Endothelial cell (in vitro differentiated cells): ENCODE measurements at regions not wholly inside any gene's neighbourhood (a gene's known extent, or its start where the extent isn't known, plus 50 kb on each side); places are given as distances from the start of the nearest gene placed in this dataset.

Source experiments
- DNase-seq: peaks from one replicate; pipeline ENCODE4 v3.0.0; 2021; ENCODE audit warnings: low spot score
- H3K27ac Mint-ChIP-seq: one replicate; pipeline ENCODE4 v1.8.0; 2021; ENCODE audit warnings: mixed read lengths, inconsistent platforms; ENCODE audit not compliant: unreplicated experiment
- H3K27me3 Mint-ChIP-seq: one replicate; pipeline ENCODE4 v1.8.0; 2021; ENCODE audit warnings: mild to moderate bottlenecking, moderate library complexity, mixed read lengths, inconsistent platforms; ENCODE audit not compliant: unreplicated experiment
- H3K36me3 Mint-ChIP-seq: one replicate; pipeline ENCODE4 v1.8.0; 2021; ENCODE audit warnings: mild to moderate bottlenecking, low read depth, mixed read lengths, inconsistent platforms; ENCODE audit not compliant: unreplicated experiment
- H3K4me1 Mint-ChIP-seq: one replicate; pipeline ENCODE4 v1.8.0; 2021; ENCODE audit warnings: mild to moderate bottlenecking, mixed read lengths, inconsistent platforms; ENCODE audit not compliant: unreplicated experiment
- H3K4me3 Mint-ChIP-seq: one replicate; pipeline ENCODE4 v1.8.0; 2021; ENCODE audit warnings: mild to moderate bottlenecking, mixed read lengths, inconsistent platforms; ENCODE audit not compliant: unreplicated experiment
- H3K9me3 Mint-ChIP-seq: one replicate; pipeline ENCODE4 v1.8.0; 2021; ENCODE audit warnings: mixed read lengths, inconsistent platforms; ENCODE audit not compliant: unreplicated experiment
- TF ChIP-seq, protein P1 (sequence below): fragments of 200-600 bp; sonication (generic); IDR thresholded peaks from one replicate; pipeline ENCODE4 v1.5.0; 2021; ENCODE audit warnings: antibody characterized with exemption; ENCODE audit not compliant: unreplicated experiment

DNA sequence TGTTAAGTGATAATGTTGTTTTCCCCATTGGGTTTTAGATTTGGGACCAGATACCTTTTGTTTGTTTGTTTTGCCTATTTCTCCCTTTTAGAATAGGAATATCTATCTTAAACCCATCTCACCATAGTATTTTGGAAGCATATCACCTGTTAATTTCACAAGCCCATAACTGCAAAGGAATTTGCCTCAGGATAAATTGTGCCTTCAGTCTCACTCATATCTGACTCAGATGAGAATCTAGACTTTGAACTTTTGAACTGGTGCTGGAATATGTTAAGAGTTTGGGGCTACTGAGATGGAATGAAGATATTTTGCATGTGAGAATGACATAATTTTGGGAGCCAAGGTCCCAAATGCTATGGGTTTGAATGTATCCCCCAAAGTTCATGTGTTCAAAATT, 607.4 kb downstream of the HACE1 start:
- Mint-ChIP-seq H3K4me3 (no peak overlapping the region), H3K4me1 (no peaks in the 10 kb centered on the region), H3K27me3 (no peaks in the 10 kb centered on the region), H3K36me3 (no peaks in the 10 kb centered on the region), H3K9me3 (no peaks in the 10 kb centered on the region), H3K27ac (no peak overlapping the region)
- TF ChIP-seq, protein P1, sequence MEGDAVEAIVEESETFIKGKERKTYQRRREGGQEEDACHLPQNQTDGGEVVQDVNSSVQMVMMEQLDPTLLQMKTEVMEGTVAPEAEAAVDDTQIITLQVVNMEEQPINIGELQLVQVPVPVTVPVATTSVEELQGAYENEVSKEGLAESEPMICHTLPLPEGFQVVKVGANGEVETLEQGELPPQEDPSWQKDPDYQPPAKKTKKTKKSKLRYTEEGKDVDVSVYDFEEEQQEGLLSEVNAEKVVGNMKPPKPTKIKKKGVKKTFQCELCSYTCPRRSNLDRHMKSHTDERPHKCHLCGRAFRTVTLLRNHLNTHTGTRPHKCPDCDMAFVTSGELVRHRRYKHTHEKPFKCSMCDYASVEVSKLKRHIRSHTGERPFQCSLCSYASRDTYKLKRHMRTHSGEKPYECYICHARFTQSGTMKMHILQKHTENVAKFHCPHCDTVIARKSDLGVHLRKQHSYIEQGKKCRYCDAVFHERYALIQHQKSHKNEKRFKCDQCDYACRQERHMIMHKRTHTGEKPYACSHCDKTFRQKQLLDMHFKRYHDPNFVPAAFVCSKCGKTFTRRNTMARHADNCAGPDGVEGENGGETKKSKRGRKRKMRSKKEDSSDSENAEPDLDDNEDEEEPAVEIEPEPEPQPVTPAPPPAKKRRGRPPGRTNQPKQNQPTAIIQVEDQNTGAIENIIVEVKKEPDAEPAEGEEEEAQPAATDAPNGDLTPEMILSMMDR: no peak
- DNase-seq: no peak

DNA sequence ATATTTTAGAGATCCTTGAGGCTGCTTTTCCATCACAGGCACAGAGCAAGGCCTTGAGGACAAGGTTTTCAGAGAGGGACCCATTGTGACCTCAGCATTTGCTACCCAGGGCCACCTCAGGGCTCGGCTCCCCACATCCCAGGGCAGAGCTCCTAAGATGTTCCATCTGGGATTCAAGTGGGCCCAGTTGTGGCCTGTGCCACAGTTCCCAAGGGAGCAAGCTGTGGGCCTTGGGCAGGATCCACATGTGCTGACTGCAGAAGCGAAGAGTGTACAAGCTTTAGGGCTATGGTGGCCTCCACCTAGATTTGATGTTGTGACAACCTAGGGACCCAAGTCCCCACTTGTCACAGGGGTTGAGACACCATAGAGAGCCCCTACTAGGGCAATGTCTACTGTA, 608.1 kb downstream of the HACE1 start:
- H3K27ac Mint-ChIP-seq: no peak overlapping the region
- no peaks in the 10 kb centered on the region for H3K4me1 Mint-ChIP-seq
- DNase-seq: no peak
- peaks cover 1% of the 10 kb centered on the region for H3K27me3 Mint-ChIP-seq
- TF ChIP-seq, protein P1: no peak
- H3K9me3 Mint-ChIP-seq: no peaks in the 10 kb centered on the region
- H3K36me3 Mint-ChIP-seq: no peaks in the 10 kb centered on the region
- H3K4me3 Mint-ChIP-seq: no peak overlapping the region

DNA sequence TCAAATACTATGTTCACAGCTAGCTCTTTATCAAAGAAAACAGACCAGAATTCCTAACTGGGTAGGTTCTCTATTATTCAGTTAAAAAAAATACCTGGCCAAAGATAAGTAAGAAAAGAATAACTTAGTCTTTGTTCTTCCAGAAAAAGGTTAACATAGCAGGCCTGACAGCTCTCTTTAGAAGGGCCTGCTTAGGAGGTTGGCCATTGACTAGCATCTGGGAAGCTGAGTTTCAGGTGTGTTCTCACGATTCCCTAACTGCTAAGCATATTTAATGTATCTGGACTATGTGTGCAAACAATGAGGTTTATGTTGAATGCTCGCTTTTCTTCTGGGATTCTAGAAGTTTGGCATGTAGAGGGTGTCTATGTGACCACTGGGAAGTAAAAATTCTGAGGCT, 618.9 kb downstream of the HACE1 start:
- no peaks in the 10 kb centered on the region for H3K9me3 Mint-ChIP-seq
- H3K27me3 Mint-ChIP-seq: no peaks in the 10 kb centered on the region
- DNase-seq: no peak
- H3K4me3 Mint-ChIP-seq: no peak overlapping the region
- TF ChIP-seq, protein P1: no peak
- H3K36me3 Mint-ChIP-seq: no peaks in the 10 kb centered on the region
- H3K4me1 Mint-ChIP-seq: no peaks in the 10 kb centered on the region
- H3K27ac Mint-ChIP-seq: no peak overlapping the region

DNA sequence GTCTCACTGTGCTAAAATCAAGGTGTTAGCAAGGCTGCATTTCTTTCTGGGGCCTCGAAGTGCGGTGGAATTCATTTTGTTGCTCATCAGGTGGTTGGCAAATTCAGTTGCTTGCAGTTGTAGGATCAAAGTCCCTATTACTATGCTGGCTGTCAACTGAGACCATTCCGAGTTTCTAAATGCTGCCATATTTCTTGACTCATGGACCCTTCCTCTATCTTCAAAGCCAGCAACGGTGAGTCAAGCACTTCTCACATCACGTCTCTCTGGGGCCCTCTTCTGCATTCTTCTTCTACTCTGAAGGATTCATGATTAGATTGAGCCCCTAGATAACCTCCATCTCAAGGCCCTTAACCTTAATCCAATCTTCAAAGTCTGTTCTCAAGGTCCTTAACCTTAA, 619.7 kb downstream of the HACE1 start:
- H3K4me3 Mint-ChIP-seq: no peak overlapping the region
- no peaks in the 10 kb centered on the region for H3K4me1 Mint-ChIP-seq
- no peak overlapping the region for H3K27ac Mint-ChIP-seq
- no peaks in the 10 kb centered on the region for H3K9me3 Mint-ChIP-seq
- no peaks in the 10 kb centered on the region for H3K27me3 Mint-ChIP-seq
- H3K36me3 Mint-ChIP-seq: no peaks in the 10 kb centered on the region
- no peak for DNase-seq
- TF ChIP-seq, protein P1: no peak

DNA sequence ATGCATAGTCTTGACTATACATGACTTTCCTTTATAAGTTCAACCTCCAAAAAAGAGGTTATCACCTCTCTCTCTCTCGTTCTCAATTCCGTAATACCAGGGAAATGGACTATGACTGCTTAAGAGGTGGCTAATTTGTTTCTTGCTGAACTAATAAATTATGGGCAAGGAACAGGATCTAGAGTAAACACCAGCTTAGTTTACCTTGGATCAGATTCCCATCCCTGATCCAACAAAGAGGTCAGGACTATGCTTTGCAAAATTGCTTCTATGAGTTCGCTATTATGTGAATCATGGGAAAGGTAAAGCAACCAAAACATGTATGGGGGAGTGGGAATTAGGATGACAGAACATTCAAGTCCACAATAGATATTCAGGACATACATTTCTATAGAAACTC, 630.7 kb downstream of the HACE1 start:
- no peak for DNase-seq
- peaks cover 6% of the 10 kb centered on the region for H3K4me1 Mint-ChIP-seq
- TF ChIP-seq, protein P1: no peak
- no peak overlapping the region for H3K4me3 Mint-ChIP-seq
- H3K27ac Mint-ChIP-seq: no peak overlapping the region
- H3K9me3 Mint-ChIP-seq: no peaks in the 10 kb centered on the region
- no peaks in the 10 kb centered on the region for H3K36me3 Mint-ChIP-seq
- peaks cover 3% of the 10 kb centered on the region for H3K27me3 Mint-ChIP-seq
